ENCODE measurements at regions not wholly inside any gene's neighbourhood (a gene's known extent, or its start where the extent isn't known, plus 50 kb on each side); places are given as distances from the start of the nearest gene placed in this dataset.

GRCh38 chr7:111622084-111622483 is 59.8 kb upstream of the IMMP2L start:
- H4K20me1 ChIP-seq (ENCODE audit: insufficient read depth, low read length) = no peaks in the 10 kb centered on the region
- ChIA-PET CTCF (no interaction called here), POLR2A (ENCODE audit: unreplicated experiment) (no interaction called here)
- TF ChIP-seq BHLHE40 (IDR thresholded peaks at IDR 0.05; ENCODE audit: low read depth, low read length) (no peak), ELK1 (IDR thresholded peaks at IDR 0.05; ENCODE audit: borderline replicate concordance, low read depth, low read length) (no peak)
- H3K27me3 ChIP-seq (ENCODE audit: control insufficient read depth, insufficient read depth, low read length) = no peaks in the 10 kb centered on the region
- H3K4me2 ChIP-seq (ENCODE audit: low read depth, low read length) = no peak overlapping the region
- H3K23ac ChIP-seq (ENCODE audit: low read depth, low read length) = no peak overlapping the region
- H3K27ac ChIP-seq (ENCODE audit: insufficient read depth, low read length) = no peak overlapping the region
- no peak overlapping the region for H3K56ac ChIP-seq (ENCODE audit: extremely low read depth, insufficient read depth, low read length)
- no peak overlapping the region for H3K18ac ChIP-seq (ENCODE audit: low read depth, low read length)
- BruUV-seq (replicated peaks) = no TSS peak
- no peak overlapping the region for H2BK15ac ChIP-seq (ENCODE audit: low read depth, low read length)
- H3K9me3 ChIP-seq (ENCODE audit: control insufficient read depth, insufficient read depth, low read length) = no peaks in the 10 kb centered on the region
- no peak overlapping the region for H2BK20ac ChIP-seq (ENCODE audit: low read depth, low read length)
- H2BK5ac ChIP-seq (ENCODE audit: low read depth, low read length, poor library complexity, severe bottlenecking) = no peak overlapping the region
- no peak overlapping the region for H4K5ac ChIP-seq (ENCODE audit: low read depth, low read length)
- WGBS, 2 experiments (ENCODE audit: extremely low coverage in 2 of 2, insufficient read length in 1 of 2) = no CpG with 5 or more reads among the region's 4 CpGs
- no peak for ATAC-seq (ENCODE audit: low read depth)
- intact Hi-C loops (cut with micrococcal nuclease) (no loop called here), dilution Hi-C loops (cut with HindIII; ENCODE audit: low sequenced_read_pairs, unreplicated experiment) (no loop called here), in situ Hi-C loops (cut with MboI; ENCODE audit: low sequenced_read_pairs) (no loop called here)
- H3K4ac ChIP-seq (ENCODE audit: low read depth, low read length) = no peak overlapping the region
- no peaks in the 10 kb centered on the region for H3K79me1 ChIP-seq (ENCODE audit: low read depth in 1 of 2, low read length in 2 of 2)
- H3K4me1 ChIP-seq (ENCODE audit: control insufficient read depth, insufficient read depth, low read length) = no peaks in the 10 kb centered on the region
- H2BK120ac ChIP-seq (ENCODE audit: low read depth, low read length) = no peak overlapping the region
- no peak overlapping the region for H3K14ac ChIP-seq (replicated peaks; ENCODE audit: low read depth, low read length)
- H3K9ac ChIP-seq (ENCODE audit: low read depth, low read length) = no peak overlapping the region
- no peak overlapping the region for H2AK5ac ChIP-seq (ENCODE audit: low read depth, low read length)
- H3K4me3 ChIP-seq (ENCODE audit: insufficient read depth, low read depth, low read length) = no peak overlapping the region
- H3K36me3 ChIP-seq (ENCODE audit: control insufficient read depth, insufficient read depth, low read length) = no peaks in the 10 kb centered on the region
- H4K91ac ChIP-seq (ENCODE audit: insufficient read depth, low read depth, low read length) = no peak overlapping the region
- H4K8ac ChIP-seq (ENCODE audit: low read depth in 2 of 2, low read length in 2 of 2) = no peak overlapping the region
- no peak for DNase-seq
- no peak overlapping the region for H2AFZ ChIP-seq (replicated peaks; ENCODE audit: low read length, poor library complexity)
- H2AK9ac ChIP-seq (replicated peaks; ENCODE audit: low read depth, low read length, poor library complexity) = no peak overlapping the region
- no peaks in the 10 kb centered on the region for H3K9me1 ChIP-seq (ENCODE audit: insufficient read depth, low read length)

Data from IMR-90 (cell line).